Heart right ventricle (tissue), 16 donors: ENCODE measurements at regions not wholly inside any gene's neighbourhood (a gene's known extent, or its start where the extent isn't known, plus 50 kb on each side); places are given as distances from the start of the nearest gene placed in this dataset.
A peak's percentile ranks its signal among the peaks of the same experiment; 100 is the strongest.

ENCODE experiments used
- ATAC-seq, 8 donors: fragments of 200-7000 bp; cut with Tn5 transposase; one replicate each; pipeline ENCODE4 v1.9.1; 2020; ENCODE audit warnings: mild to moderate bottlenecking in 8 of 8, moderate library complexity in 8 of 8, moderate number of reproducible peaks in 1 of 8
- DNase-seq, 2 donors: peaks; one replicate each; pipeline ENCODE4 v3.0.0-alpha.2; 2020
- H3K27ac ChIP-seq, 10 donors: fragments of 200-600 bp; sonication (generic) in 2 of 10; one replicate each; pipeline versions ENCODE4 v1.5.0 to v1.8.0; 2020 to 2022; ENCODE audit warnings: mild to moderate bottlenecking in 3 of 10
- H3K27me3 ChIP-seq, 7 donors: fragments of 200-600 bp; one replicate each; pipeline ENCODE4 v1.8.0; 2021 to 2022; ENCODE audit warnings: mild to moderate bottlenecking in 2 of 7
- H3K36me3 ChIP-seq, 9 donors: fragments of 200-600 bp; sonication (generic) in 1 of 9; one replicate each; pipeline versions ENCODE4 v1.5.0 to v1.8.0; 2020 to 2022; ENCODE audit warnings: mild to moderate bottlenecking in 2 of 9
- H3K4me1 ChIP-seq, 9 donors: fragments of 200-600 bp; sonication (generic) in 1 of 9; one replicate each; pipeline versions ENCODE4 v1.5.0 to v1.8.0; 2020 to 2022; ENCODE audit warnings: mild to moderate bottlenecking in 4 of 9
- H3K4me3 ChIP-seq, 10 donors: fragments of 200-600 bp; sonication (generic) in 2 of 10; one replicate each; pipeline versions ENCODE4 v1.5.0 to v1.8.0; 2020 to 2022; ENCODE audit warnings: mild to moderate bottlenecking in 7 of 10, moderate library complexity in 2 of 10
- H3K9me3 ChIP-seq, 11 donors: fragments of 200-600 bp in 10 of 11; sonication (generic) in 2 of 11; one replicate each; pipeline versions ENCODE4 v1.5.0 to v1.8.0; 2013 to 2022; ENCODE audit warnings: mild to moderate bottlenecking in 2 of 11, control low read depth in 1 of 11, moderate library complexity in 1 of 11
- CTCF ChIP-seq, 9 donors: fragments of 200-600 bp; sonication (generic) in 2 of 9; IDR thresholded peaks; one replicate each; pipeline versions ENCODE4 v1.5.0 to v1.8.0; 2021 to 2022; ENCODE audit warnings: antibody characterized with exemption in 9 of 9, mild to moderate bottlenecking in 5 of 9, moderate library complexity in 1 of 9
- WGBS, 2 donors: extraction: QIAGEN DNeasy Blood & Tissue Kit; methylation state at CpG; one replicate each; pipeline ENCODE4 v1.1.7; 2013; ENCODE audit warnings: inconsistent platforms in 1 of 2; 5-methylcytosine and 5-hydroxymethylcytosine counted together
- intact Hi-C, 10 donors: fragments of 100-400 bp; cut with DNase I; formaldehyde crosslinking; loops; one replicate each; pipeline versions ENCODE4 v1.11.1 to v1.14.2; 2022
- donor health status: Arrhythmogenic right ventricular cardiomyopathy.
- donor health status: ischemic (EF 13 %, LVEDD 7.1; RV severe dilation, severe dysfunction).
- donor health status: healthy with polysubstance abuse.
- donor health status: DM: no; HTN: yes; CAD: no.
- donor health status: DM: no; HTN: no; CAD: no.
- donor health status: ischemic (EF 25% LVEDD 6.9; RV normal size, moderate dysfunction).
- donor health status: ischemic (EF 25% LVEDD 5.7; RV mildly dilated, moderate dysfunction).
- donor health status: healthy.
- donor health status: DM: yes; HTN: yes; CAD: no.
- donor health status: Ischemic cardiomyopathy.
- donor health status: ischemic (EF 35%, LVEDD 5.7; RV mildly dilated, moderate dysfunction).
- donor health status: nonischemic (EF 11% LVEDD 7.7; RV severe dilation, severe dysfunction).
- donor health status: DM: yes; HTN: yes; CAD: no.
- donor health status: PGD.
- donor health status: ischemic (EF 29% LVEDD 5.4; RV normal size, mild dysfunction).
- donor health status: nonischemic (EF 23%, LVEDD 6.1; RV moderate dilation, normal function).

- Histone ChIP-seq H3K4me1 (peaks cover 0 to 7% (median 0%) of the 10 kb centered on the region in 9 donors), H3K27ac (no peak overlapping the region), H3K27me3 (no peaks in the 10 kb centered on the region), H3K9me3 (peaks cover 0 to 13% (median 6%) of the 10 kb centered on the region in 11 donors), H3K4me3 (no peak overlapping the region), H3K36me3 (no peaks in the 10 kb centered on the region)
- ATAC-seq, result no peak
- intact Hi-C loops, result no loop called here
- TF ChIP-seq CTCF (IDR thresholded peaks at IDR 0.05), result no peak
- 77 to 83% methylated on average over 3 of the region's 3 CpGs for WGBS, 2 donors
- no peak for DNase-seq
Observed at GRCh38 chr14:65186951-65187350, 84.6 kb upstream of the MAX start.

DNA sequence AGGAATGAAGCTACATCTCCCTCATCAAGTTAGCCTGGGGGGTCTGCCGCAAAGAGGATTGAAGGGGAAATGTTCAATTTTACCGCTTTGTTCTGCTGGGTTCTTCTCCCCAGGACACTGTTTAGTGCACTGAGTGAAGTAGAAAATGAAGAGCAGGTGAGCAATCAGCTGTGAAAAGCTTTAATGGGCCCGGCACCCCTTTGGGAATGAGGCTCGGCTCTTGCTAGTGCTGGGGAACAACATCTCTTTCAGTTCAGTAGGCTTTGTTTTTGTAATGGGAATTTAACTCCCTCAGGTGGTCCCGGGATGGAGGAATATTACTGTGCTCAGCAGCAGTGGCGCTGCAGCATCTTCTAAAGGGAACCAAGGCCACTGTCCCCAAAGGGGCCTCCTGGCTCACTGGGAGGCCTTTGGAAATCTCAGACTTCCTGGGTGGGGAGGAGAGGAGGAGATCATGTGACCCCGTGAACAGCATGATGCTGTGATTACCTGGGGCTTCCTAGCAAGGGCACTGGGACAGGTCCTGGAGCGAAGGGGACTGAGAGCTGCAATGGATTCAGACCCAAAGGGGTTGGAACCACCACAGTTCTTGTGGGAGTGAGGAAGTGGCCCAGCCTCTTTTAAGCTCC lies 85.2 kb upstream of the MAX start:
- 72 to 78% methylated on average over 8 of the region's 8 CpGs for WGBS, 2 donors
- Histone ChIP-seq H3K36me3 (no peaks in the 10 kb centered on the region), H3K27me3 (no peaks in the 10 kb centered on the region), H3K27ac (no peak overlapping the region), H3K4me1 (peaks cover 0 to 7% (median 0%) of the 10 kb centered on the region in 9 donors), H3K9me3 (peaks cover 0 to 7% (median 3%) of the 10 kb centered on the region in 11 donors), H3K4me3 (no peak overlapping the region)
- no peak for TF ChIP-seq CTCF (IDR thresholded peaks at IDR 0.05)
- ATAC-seq (no peak), DNase-seq (no peak)
- intact Hi-C loops, result no loop called here

GRCh38 chr14:65190312-65190711 lies 88.0 kb upstream of the MAX start:
- Histone ChIP-seq H3K4me3 (no peak overlapping the region), H3K36me3 (no peaks in the 10 kb centered on the region), H3K27ac (no peak overlapping the region), H3K4me1 (peaks cover 0 to 7% (median 0%) of the 10 kb centered on the region in 9 donors), H3K27me3 (peaks cover 0 to 4% (median 0%) of the 10 kb centered on the region in 7 donors), H3K9me3 (no peaks in the 10 kb centered on the region)
- ATAC-seq (peak in 1 of 8 donors; percentile 33), DNase-seq (no peak)
- WGBS, 2 donors, result 38 to 50% methylated on average over 4 of the region's 4 CpGs
- intact Hi-C loops, result no loop called here
- TF ChIP-seq CTCF (IDR thresholded peaks at IDR 0.05), result no peak

GRCh38 chr14:65191716-65192115 lies 89.4 kb upstream of the MAX start:
- DNase-seq (no peak), ATAC-seq (no peak)
- H3K4me3 ChIP-seq, result no peak overlapping the region
- no peaks in the 10 kb centered on the region for H3K4me1 ChIP-seq
- H3K27ac ChIP-seq, result no peak overlapping the region
- H3K36me3 ChIP-seq, result no peaks in the 10 kb centered on the region
- intact Hi-C loops, result no loop called here
- 79 to 85% methylated on average over 5 of the region's 5 CpGs for WGBS, 2 donors
- TF ChIP-seq CTCF (IDR thresholded peaks at IDR 0.05), result no peak
- peaks cover 0 to 4% (median 0%) of the 10 kb centered on the region in 7 donors for H3K27me3 ChIP-seq
- H3K9me3 ChIP-seq, result no peaks in the 10 kb centered on the region
